HG02678 (cell line): ENCODE measurements at regions not wholly inside any gene's neighbourhood (a gene's known extent, or its start where the extent isn't known, plus 50 kb on each side); places are given as distances from the start of the nearest gene placed in this dataset.

Experiments
- ATAC-seq: cut with Tn5 transposase; IDR thresholded peaks from one replicate; pipeline ENCODE4 v1.9.1; 2021; ENCODE audit warnings: mild to moderate bottlenecking, moderate library complexity; ENCODE audit not compliant: unreplicated experiment

- no peak for ATAC-seq
Observed at GRCh38 chr1:224846119-224846907, 83.2 kb upstream of the DNAH14 start.

DNA sequence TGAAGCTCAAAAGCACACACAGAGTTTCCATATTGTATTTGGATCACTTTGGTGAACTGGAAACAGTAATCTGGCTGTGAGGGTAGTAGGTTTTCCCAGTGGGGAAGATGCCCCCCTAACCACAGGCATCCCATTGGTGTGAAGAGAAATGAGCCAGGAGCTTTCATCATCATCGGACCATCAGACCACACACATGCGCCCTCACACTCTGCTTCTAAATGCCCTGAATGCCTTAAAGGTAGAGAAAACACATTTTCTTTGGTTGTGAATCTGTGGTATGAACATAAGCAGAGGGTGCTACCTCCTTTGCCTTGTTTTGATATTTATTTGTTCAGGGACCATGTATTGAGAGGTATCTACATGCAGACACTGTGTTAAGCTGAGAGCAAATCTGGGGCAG is 79.0 kb upstream of the DNAH14 start:
- no peak for ATAC-seq

- ATAC-seq: peak; percentile 71
Observed at GRCh38 chr1:224851210-224851847, 78.1 kb upstream of the DNAH14 start.

GRCh38 chr1:224851848-224852261 is 77.6 kb upstream of the DNAH14 start:
- ATAC-seq: peak; percentile 31

DNA sequence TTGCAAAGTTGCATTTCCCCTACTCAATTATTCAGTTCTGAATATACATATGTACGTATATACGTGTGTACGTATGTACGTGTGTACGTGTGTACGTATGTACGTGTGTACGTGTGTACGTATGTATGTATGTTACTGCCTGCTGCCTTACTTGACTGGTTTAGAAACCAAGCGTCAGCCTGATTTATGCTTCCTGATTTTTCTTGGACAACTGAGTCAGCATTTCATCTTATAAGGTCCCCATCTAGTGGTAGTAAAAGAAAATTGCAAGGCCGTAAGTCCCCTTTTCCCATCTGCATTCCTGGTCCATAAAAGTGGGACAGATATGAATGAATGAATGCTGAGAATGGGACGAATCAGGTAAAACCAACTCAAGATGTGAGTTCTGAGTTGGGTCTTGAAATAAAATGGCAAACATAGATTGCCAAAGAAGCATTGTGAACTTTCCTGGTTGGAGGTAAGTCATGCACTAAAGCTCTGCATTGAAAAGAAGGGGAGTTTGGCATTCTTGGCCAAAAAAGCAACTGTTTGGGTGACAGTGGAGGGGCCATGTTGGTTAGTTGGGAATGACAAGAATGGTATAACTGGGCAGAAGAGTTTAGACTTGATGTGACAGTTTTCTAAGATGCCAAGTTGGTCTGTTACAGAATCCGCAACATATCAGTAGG is 76.4 kb upstream of the DNAH14 start:
- no peak for ATAC-seq

- ATAC-seq: no peak
Observed at GRCh38 chr1:224856973-224857372, 72.5 kb upstream of the DNAH14 start.

DNA sequence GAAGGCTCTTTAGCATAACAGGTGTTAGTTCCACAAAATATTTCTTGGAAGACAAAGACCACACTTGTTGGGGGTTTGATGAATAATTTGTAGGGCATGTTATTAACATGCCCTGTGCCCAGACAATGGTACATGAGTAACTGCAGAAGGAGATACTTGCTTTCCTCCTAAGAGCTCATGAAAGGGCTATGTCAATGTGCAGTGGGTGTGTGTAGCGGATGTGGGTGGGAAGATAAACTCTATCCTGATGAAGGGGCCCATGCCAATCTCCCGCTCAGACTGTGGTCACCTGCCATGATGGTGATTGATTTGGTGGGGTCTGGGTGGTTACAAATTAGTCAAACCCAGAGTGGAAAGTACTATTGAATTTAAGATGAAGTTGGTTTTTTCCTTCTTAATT is 69.8 kb upstream of the DNAH14 start:
- no peak for ATAC-seq

DNA sequence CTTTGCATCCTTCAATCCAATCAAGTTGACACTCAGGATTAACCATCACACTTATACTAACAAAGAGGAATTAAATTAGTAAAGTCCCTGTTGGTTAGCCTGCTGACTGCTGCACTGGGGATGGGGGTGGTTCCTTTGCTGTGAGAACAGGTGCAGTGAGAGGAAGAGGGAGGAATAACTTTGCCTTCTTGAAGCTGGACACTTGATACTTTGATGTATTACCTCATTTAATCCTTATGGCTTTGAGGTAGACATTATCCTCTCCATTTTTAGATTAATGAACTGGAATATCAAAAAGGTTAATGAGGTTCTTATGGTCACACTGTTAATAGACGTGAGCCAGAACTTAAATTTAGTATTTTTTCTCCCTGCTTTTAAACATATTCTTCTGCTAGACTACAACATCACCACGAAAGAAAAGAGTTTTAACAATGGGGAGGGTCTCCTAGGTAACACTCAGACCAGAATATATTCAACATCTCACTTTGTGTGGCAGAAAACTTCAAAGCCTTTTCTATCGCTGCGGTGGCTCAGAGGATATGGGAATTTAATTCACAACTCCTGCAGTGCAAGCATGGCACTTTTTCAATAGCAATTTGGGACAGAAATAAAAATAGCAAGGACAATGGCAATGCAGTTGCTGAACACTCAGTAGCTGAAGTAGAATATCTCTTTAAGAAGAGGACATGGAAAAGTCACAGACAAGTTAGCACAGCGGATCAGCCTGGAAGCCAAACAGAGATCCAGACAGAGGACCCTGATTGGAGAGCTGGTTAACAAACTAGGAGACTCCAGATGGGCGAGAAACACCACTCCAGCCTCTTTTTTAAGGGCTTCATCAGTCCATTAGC is 68.8 kb upstream of the DNAH14 start:
- no peak for ATAC-seq

DNA sequence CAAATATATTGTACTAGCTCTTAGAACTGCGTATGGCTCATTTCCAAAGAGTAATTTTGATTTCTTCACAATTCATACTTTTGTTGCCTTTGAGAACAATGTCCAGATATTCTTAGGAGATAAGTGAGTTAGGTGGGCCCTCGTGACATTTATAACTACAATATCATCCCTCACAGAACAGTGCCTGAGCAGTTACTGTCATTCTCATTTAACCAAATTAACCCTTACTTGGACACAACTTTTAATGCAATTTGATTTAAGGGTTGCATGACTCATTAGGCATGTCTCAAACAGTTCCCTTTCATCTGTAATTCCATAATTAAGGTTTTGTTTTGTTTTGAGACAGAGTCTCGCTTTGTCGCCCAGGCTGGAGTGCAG is 68.1 kb upstream of the DNAH14 start:
- no peak for ATAC-seq

- ATAC-seq: no peak
Observed at GRCh38 chr1:224863486-224863885, 66.0 kb upstream of the DNAH14 start.

DNA sequence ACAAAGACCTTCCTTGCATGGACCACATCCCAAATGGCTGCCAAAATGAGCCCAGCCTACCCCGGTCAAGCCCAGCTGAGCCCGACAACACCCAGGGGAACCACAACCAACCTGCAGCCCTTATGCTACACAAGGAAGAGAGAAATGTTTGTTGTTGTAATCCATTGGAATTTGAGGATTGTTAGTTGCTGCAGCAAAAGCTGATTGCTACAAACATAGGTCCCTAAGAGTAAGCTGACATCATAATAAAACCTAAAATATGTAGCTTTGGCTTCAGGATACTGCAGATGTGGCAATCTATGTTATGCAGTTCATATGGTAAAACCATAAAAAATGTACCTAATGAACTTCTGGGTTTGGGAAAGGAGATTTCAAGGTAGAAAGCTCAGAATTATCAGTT is 65.5 kb upstream of the DNAH14 start:
- no peak for ATAC-seq

DNA sequence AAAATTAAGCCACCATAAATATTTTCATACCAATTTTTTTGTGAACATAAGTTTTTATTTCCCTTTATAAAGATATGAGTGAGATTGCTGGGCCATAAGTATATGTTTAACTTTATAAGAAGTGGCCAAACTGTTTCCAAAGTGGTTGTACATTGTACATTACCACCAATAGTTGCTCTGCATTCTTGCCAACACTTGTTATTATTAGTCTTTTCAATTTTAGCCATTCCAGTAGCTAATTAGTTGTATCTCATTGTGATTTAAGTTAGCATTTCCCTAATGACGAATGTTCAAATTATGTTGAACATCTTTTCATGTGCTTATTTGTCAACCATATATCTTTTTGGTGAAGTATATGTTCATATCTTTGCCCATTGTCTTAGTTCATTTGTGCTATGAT is 64.0 kb upstream of the DNAH14 start:
- no peak for ATAC-seq

DNA sequence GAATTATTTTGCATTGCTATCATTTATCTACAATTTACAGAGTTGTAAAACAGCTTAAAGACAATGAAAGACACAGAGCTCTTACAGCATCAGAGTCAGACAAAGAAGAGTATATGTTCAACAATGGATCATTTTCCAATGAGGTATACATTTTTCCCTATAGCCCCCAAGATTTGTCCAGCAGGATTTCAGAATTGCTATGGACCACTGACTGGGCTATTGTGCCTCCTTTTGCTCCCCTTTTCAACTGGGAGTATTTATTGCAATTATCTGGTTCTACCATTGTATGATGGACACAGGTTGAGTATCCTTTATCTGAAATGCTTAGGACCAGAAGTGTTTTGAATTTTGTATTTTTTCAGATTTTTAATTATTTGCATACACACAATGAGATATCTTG is 62.5 kb upstream of the DNAH14 start:
- no peak for ATAC-seq

- no peak for ATAC-seq
Observed at GRCh38 chr1:224867715-224868114, 61.8 kb upstream of the DNAH14 start.

- no peak for ATAC-seq
Observed at GRCh38 chr1:224872832-224873433, 56.5 kb upstream of the DNAH14 start.

GRCh38 chr1:224873434-224874369 is 55.8 kb upstream of the DNAH14 start:
- no peak for ATAC-seq

- ATAC-seq: no peak
Observed at GRCh38 chr1:224874775-224875174, 54.7 kb upstream of the DNAH14 start.

DNA sequence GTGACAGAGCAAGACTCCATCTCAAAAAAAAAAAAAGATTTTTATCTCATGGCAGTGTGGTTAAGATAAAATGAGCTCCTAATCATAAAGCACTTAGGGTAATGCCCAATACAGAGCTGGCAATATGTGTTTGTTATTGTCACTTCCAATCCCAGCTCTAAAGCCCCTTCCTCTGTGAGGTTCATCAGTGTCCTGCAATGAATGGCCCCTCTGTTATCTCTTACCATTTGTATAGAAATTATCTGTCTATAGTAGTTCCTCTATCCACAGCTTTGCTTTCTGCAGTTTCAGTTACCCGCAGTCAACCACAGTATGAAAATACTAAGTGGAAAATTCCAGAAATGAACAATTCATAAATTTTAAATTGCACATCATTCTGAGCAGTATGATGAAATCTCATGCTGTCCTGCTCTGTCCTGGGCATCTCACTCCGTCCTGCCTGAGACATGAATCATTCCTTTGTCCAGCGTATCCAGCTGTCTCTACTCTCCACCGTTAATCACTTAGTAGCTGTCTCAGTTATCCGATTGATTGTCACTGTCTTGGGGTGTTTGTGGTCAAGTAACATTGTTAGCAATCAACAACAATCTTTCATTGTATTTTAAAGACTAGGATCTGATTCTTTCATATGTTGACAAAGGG is 50.2 kb upstream of the DNAH14 start:
- ATAC-seq: no peak
